ENCODE measurements at regions not wholly inside any gene's neighbourhood (a gene's known extent, or its start where the extent isn't known, plus 50 kb on each side); places are given as distances from the start of the nearest gene placed in this dataset.

GRCh38 chr5:158590746-158591300 lies 508.9 kb downstream of the EBF1 start:
- TF ChIP-seq EZH2 (IDR thresholded peaks at IDR 0.05; ENCODE audit: borderline replicate concordance, low read depth, low read length, severe bottlenecking) (no peak), CTCF (IDR thresholded peaks at IDR 0.05; ENCODE audit: borderline replicate concordance, extremely low read depth, low read length, poor library complexity, severe bottlenecking) (no peak)
